Tibial nerve (tissue), 4 donors: ENCODE measurements at regions not wholly inside any gene's neighbourhood (a gene's known extent, or its start where the extent isn't known, plus 50 kb on each side); places are given as distances from the start of the nearest gene placed in this dataset.

Experiments used
- DNase-seq, 2 donors: peaks; one replicate each; pipeline ENCODE4 v3.0.0-alpha.2; 2019; ENCODE audit warnings: low spot score in 2 of 2
- H3K27ac ChIP-seq, 4 donors: fragments of 200-600 bp; sonication (generic) in 3 of 4; one replicate each; pipeline ENCODE4 v1.5.1; 2017 to 2019; ENCODE audit warnings: mild to moderate bottlenecking in 1 of 4
- H3K27me3 ChIP-seq, 2 donors: fragments of 200-600 bp; sonication (generic) in 1 of 2; one replicate each; pipeline versions ENCODE4 v1.5.1 to v1.6.0; 2017 to 2019
- H3K36me3 ChIP-seq, 3 donors: fragments of 200-600 bp; sonication (generic); one replicate each; pipeline ENCODE4 v1.5.1; 2018 to 2019
- H3K4me1 ChIP-seq, 4 donors: fragments of 200-600 bp; sonication (generic) in 3 of 4; one replicate each; pipeline ENCODE4 v1.5.1; 2017 to 2019
- H3K4me3 ChIP-seq, 4 donors: fragments of 200-600 bp; sonication (generic) in 3 of 4; one replicate each; pipeline ENCODE4 v1.5.1; 2017 to 2019; ENCODE audit warnings: mild to moderate bottlenecking in 1 of 4, moderate library complexity in 1 of 4
- H3K9me3 ChIP-seq, 4 donors: fragments of 200-600 bp; sonication (generic) in 3 of 4; one replicate each; pipeline ENCODE4 v1.5.1; 2017 to 2019
- CTCF ChIP-seq, 5 experiments: fragments of 200-600 bp in 3 of 5; fragments of 450-650 bp in 2 of 5; sonication (generic) in 3 of 5; IDR thresholded peaks; one replicate each; pipeline ENCODE4 v1.5.1; 2016 to 2019; ENCODE audit warnings: antibody characterized with exemption in 5 of 5, mild to moderate bottlenecking in 3 of 5, moderate library complexity in 2 of 5
- EP300 ChIP-seq, 2 donors: sonication (generic); formaldehyde crosslinking; IDR thresholded peaks; one replicate each; pipeline ENCODE4 v1.6.1; 2017; ENCODE audit warnings: antibody characterized with exemption in 2 of 2, mild to moderate bottlenecking in 1 of 2
- POLR2A ChIP-seq, 2 donors: fragments of 450-650 bp; IDR thresholded peaks; one replicate each; pipeline ENCODE4 v1.6.1; 2017; ENCODE audit warnings: antibody characterized with exemption in 2 of 2, mild to moderate bottlenecking in 2 of 2, moderate library complexity in 2 of 2
- WGBS, 2 donors: methylation state at CpG; one replicate each; pipeline ENCODE4 v1.1.5; 2018; 5-methylcytosine and 5-hydroxymethylcytosine counted together

- no peak overlapping the region for H3K4me3 ChIP-seq
- 93 to 97% methylated on average over 1 of the region's 1 CpG for WGBS, 2 donors
- H3K4me1 ChIP-seq, result no peaks in the 10 kb centered on the region
- TF ChIP-seq EP300 (IDR thresholded peaks at IDR 0.05) (no peak), POLR2A (IDR thresholded peaks at IDR 0.05) (no peak), CTCF (IDR thresholded peaks at IDR 0.05) (no peak)
- H3K9me3 ChIP-seq, result no peaks in the 10 kb centered on the region
- H3K27ac ChIP-seq, result no peak overlapping the region
- H3K27me3 ChIP-seq, result no peaks in the 10 kb centered on the region
- H3K36me3 ChIP-seq, result no peaks in the 10 kb centered on the region
- DNase-seq, result no peak
Measured at GRCh38 chr12:87092421-87092820, 836.2 kb upstream of the MGAT4C start.

DNA sequence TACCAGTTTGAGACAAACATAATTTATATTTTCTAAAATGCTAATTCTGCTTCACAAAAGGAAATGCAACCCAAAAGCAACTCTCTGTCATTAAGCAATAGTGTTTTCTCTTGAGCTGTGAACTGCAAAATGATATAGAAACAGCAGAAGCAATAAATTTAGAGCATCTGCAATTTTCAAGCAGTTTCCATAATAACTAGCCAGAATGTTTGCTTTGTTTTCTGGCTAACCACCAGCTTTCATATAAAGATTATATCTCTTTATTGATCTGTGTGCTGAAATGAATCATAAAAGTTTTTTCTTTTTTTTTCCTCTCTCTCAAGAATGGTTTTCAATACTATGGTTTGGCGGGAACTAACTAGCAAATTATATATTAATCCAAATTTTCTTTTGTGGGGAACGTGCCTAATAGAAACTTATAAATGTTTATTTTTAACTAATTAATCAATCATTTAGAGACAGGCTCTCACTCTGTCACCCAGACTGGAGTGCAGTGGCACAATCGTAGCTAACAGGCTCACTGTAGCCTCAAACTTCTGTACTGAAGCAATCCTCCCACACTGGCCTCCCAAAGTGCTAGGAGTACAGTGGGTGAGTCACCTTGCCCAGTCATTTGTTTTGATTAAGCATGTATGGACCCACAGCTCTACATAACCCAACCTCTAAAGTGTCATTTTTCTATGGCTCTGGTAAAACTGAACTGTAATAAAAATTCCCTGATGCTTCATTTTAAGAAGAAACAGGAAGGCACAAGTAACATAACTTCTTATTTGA is 830.1 kb upstream of the MGAT4C start:
- Histone ChIP-seq H3K27ac (no peak overlapping the region), H3K4me3 (no peak overlapping the region), H3K27me3 (no peaks in the 10 kb centered on the region), H3K9me3 (no peaks in the 10 kb centered on the region), H3K4me1 (no peaks in the 10 kb centered on the region), H3K36me3 (no peaks in the 10 kb centered on the region)
- TF ChIP-seq EP300 (IDR thresholded peaks at IDR 0.05) (no peak), POLR2A (IDR thresholded peaks at IDR 0.05) (no peak), CTCF (IDR thresholded peaks at IDR 0.05) (no peak)
- no peak for DNase-seq
- WGBS, 2 donors, result 72 to 79% methylated on average over 3 of the region's 3 CpGs

GRCh38 chr12:87085286-87085685 is 829.1 kb upstream of the MGAT4C start:
- TF ChIP-seq POLR2A (IDR thresholded peaks at IDR 0.05), result no peak
- TF ChIP-seq EP300 (IDR thresholded peaks at IDR 0.05), result no peak
- no peak for TF ChIP-seq CTCF (IDR thresholded peaks at IDR 0.05)
- H3K36me3 ChIP-seq, result no peaks in the 10 kb centered on the region
- H3K4me1 ChIP-seq, result no peaks in the 10 kb centered on the region
- H3K27me3 ChIP-seq, result no peaks in the 10 kb centered on the region
- H3K4me3 ChIP-seq, result no peak overlapping the region
- H3K27ac ChIP-seq, result no peak overlapping the region
- no peak for DNase-seq
- H3K9me3 ChIP-seq, result no peaks in the 10 kb centered on the region

DNA sequence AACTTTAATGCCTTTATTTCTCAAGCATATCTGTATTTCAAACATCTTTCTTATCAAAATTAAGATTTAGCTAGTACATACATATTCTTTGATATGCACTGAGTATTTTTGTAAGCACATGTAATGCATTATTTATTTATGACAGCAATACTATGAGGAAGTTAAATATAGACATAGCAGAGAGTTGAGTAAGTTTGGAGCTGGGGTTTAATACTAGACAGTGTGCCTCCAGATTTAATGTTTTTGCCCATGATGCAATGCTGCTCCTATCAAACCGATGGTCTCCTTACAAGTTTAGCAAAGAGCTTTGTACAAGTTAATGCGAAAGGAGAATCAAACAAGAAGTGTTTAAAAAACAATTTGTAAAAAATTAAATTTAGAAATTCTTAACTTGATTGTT is 826.6 kb upstream of the MGAT4C start:
- Histone ChIP-seq H3K9me3 (no peaks in the 10 kb centered on the region), H3K27ac (no peak overlapping the region), H3K4me1 (no peaks in the 10 kb centered on the region), H3K4me3 (no peak overlapping the region), H3K36me3 (no peaks in the 10 kb centered on the region), H3K27me3 (no peaks in the 10 kb centered on the region)
- WGBS, 2 donors, result 92 to 96% methylated on average over 2 of the region's 2 CpGs
- TF ChIP-seq POLR2A (IDR thresholded peaks at IDR 0.05), result no peak
- TF ChIP-seq CTCF (IDR thresholded peaks at IDR 0.05), result no peak
- TF ChIP-seq EP300 (IDR thresholded peaks at IDR 0.05), result no peak
- no peak for DNase-seq

DNA sequence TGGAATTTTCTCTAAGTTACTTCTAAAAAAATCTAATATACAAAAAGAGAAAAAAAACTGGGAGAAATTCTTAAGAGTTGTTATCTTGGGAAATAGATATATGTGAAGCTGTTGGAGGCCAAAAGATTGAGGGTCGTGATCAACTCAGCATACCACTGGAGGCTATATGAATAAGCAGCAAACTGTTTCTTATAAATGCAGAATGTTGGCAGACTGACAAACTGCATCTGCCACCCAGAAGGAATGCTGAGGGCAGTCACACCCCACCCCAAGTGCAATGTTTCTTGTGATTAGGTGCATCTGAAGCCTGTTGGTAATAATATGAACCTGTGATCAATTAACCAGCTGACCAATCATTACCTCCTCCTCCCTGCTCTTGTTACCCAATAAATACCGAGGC is 818.6 kb upstream of the MGAT4C start:
- Histone ChIP-seq H3K27ac (no peak overlapping the region), H3K9me3 (peaks cover 0 to 15% (median 2%) of the 10 kb centered on the region in 4 donors), H3K36me3 (no peaks in the 10 kb centered on the region), H3K27me3 (no peaks in the 10 kb centered on the region), H3K4me1 (no peaks in the 10 kb centered on the region), H3K4me3 (no peak overlapping the region)
- DNase-seq, result no peak
- TF ChIP-seq POLR2A (IDR thresholded peaks at IDR 0.05), result no peak
- WGBS, 2 donors, result 69 to 82% methylated on average over 2 of the region's 2 CpGs
